ENCODE measurements at regions not wholly inside any gene's neighbourhood (a gene's known extent, or its start where the extent isn't known, plus 50 kb on each side); places are given as distances from the start of the nearest gene placed in this dataset.

DNA sequence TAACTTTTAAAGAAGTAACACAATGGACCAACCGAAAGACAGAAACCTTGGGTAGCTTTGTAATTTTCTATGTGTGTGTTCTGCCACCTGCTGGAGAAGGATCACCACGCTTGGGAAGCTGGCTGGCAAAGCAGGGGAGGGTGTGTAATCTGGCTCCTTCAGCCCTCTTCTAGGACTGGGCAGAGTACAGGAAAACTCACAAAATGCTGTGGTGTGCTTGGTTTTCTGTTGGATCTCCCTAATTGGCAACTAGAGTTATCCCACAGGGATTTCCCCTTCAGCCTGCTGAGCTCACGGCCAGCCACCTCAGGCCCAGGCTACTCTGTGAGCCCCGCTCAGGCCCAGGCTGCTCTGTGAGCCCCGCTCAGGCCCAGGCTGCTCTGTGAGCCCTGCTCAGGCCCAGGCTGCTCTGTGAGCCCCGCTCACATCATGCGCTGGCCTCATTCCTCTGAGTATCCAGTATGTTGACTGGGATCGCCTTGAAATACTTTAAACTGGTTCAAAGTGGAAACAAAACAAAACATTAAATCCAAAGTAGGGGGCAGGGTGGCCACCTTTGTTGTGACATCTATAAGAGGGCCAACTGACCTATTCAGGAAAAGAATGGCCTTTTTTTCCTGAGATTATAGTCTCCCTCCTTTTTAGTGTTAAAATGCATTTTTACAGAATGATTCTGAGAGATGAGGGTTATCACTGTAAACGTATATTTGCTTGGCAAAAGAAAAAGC, 52.0 kb upstream of the RNU6-8 start:
- H3K4me3 ChIP-seq (ENCODE audit: low read depth, low read length) = no peak overlapping the region
- DNase-seq (ENCODE audit: low read depth) = peak; percentile 67
- TF ChIP-seq, protein P1, sequence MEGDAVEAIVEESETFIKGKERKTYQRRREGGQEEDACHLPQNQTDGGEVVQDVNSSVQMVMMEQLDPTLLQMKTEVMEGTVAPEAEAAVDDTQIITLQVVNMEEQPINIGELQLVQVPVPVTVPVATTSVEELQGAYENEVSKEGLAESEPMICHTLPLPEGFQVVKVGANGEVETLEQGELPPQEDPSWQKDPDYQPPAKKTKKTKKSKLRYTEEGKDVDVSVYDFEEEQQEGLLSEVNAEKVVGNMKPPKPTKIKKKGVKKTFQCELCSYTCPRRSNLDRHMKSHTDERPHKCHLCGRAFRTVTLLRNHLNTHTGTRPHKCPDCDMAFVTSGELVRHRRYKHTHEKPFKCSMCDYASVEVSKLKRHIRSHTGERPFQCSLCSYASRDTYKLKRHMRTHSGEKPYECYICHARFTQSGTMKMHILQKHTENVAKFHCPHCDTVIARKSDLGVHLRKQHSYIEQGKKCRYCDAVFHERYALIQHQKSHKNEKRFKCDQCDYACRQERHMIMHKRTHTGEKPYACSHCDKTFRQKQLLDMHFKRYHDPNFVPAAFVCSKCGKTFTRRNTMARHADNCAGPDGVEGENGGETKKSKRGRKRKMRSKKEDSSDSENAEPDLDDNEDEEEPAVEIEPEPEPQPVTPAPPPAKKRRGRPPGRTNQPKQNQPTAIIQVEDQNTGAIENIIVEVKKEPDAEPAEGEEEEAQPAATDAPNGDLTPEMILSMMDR (IDR thresholded peaks at IDR 0.05; ENCODE audit: low read depth, low read length, missing control alignments) = peak; percentile 82
- in situ Hi-C loops (cut with HindIII; ENCODE audit: low sequenced_read_pairs) = no loop called here

DNA sequence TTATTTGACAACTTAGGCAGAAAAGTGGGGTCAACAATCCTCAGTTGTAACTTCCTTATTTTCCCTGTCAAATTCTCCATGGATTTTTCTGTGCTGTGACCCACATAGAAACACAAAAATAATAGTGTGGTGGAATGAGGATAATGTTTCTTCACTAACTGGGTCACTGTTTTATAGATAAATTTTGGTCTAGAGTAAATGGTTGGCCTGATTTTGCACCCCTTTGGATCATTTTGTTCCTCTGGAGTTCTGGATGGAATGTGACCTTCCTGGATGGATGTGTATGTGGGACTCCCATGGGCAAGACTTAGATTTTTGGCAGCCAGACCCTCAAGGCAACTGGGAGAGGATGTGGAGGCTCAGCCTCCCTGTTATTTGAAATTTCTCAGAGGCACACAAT, 52.7 kb upstream of the RNU6-8 start:
- in situ Hi-C loops (cut with HindIII; ENCODE audit: low sequenced_read_pairs) = no loop called here
- TF ChIP-seq, protein P1 (IDR thresholded peaks at IDR 0.05; ENCODE audit: low read depth, low read length, missing control alignments) = no peak
- DNase-seq (ENCODE audit: low read depth) = no peak
- no peak overlapping the region for H3K4me3 ChIP-seq (ENCODE audit: low read depth, low read length)

DNA sequence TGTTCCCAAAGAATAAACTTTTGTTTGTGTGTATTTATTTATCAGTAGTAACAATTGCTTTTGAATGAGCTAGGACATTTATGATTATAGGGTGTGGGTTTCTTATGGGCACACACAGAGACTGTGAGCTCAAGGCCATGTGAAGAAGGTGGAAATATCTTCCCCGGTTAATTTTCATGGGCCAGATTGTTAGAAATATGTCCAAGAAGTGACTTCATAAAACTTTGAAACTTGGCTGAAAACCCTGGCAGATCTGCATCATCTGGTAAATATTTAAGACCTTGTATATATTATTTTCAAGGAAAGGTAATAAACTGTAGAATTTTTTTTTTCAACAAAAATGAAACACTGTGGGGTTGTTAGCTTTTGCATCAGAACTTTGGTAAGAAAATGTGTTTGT, 53.5 kb upstream of the RNU6-8 start:
- no peak overlapping the region for H3K4me3 ChIP-seq (ENCODE audit: low read depth, low read length)
- no peak for DNase-seq (ENCODE audit: low read depth)
- TF ChIP-seq, protein P1 (IDR thresholded peaks at IDR 0.05; ENCODE audit: low read depth, low read length, missing control alignments) = no peak
- in situ Hi-C loops (cut with HindIII; ENCODE audit: low sequenced_read_pairs) = no loop called here

DNA sequence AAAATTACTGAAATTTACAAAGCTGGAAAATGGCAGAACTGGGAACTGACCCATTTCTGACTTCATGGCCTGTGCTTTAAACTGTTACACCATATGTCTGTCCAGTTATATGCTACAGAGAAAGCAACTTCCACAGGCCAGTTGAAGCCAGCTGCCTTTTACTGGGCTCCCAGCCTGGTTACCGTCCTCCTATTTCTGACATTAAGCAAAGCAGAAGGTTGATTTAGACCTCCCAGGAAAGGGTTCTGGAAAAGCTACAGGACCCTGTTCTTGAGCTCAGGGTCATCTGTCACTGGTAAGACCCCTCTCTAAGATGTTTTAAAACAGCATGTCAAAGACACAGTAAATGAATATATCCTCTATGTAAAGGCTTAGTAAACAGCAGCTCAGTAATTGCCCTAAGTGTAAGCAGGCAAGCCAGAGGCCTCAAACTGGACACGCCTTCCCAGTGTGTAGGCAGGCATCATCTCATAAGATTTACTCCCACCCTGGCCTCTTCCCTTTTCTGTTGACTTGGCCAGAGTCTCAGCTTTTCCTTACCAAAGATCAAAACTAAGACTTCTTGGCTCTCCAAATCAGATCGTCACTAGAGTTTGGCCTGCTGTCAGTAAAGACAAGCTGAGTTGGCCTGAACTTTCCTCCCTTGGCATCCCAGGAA, 55.4 kb upstream of the RNU6-8 start:
- in situ Hi-C loops (cut with HindIII; ENCODE audit: low sequenced_read_pairs) = no loop called here
- TF ChIP-seq, protein P1 (IDR thresholded peaks at IDR 0.05; ENCODE audit: low read depth, low read length, missing control alignments) = no peak
- no peak for DNase-seq (ENCODE audit: low read depth)
- H3K4me3 ChIP-seq (ENCODE audit: low read depth, low read length) = no peak overlapping the region

DNA sequence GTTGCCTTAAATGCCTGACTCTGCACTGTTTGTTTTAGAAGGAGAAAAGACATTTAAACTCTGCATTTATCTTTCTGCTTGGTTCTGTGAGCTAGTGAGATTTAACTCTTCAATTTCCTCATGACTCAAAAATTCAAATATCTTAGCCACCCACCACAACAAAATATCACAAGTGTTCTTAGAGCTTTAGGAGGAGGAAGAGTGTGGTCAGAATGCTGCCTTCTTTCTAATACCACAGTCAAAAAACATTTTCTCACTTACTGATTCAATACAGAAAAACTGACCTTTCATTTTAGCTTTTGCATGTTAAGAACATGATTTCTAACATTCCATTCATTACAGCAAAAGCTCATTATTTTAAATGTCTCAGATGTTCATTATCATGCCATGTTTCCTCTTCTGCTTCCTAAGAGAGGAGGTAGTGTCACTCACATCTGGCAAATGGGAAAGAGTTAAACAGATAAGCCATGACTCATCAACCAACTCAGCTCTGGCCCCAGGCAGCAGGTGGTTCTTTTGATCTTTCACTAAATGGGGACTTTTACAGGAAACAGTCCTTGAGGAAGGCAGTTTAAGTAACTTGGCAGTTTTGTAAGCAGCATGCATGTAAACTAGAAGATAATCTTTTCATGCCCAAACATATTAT, 56.4 kb upstream of the RNU6-8 start:
- peak; percentile 22 for DNase-seq (ENCODE audit: low read depth)
- in situ Hi-C loops (cut with HindIII; ENCODE audit: low sequenced_read_pairs) = no loop called here
- TF ChIP-seq, protein P1 (IDR thresholded peaks at IDR 0.05; ENCODE audit: low read depth, low read length, missing control alignments) = no peak
- H3K4me3 ChIP-seq (ENCODE audit: low read depth, low read length) = no peak overlapping the region

DNA sequence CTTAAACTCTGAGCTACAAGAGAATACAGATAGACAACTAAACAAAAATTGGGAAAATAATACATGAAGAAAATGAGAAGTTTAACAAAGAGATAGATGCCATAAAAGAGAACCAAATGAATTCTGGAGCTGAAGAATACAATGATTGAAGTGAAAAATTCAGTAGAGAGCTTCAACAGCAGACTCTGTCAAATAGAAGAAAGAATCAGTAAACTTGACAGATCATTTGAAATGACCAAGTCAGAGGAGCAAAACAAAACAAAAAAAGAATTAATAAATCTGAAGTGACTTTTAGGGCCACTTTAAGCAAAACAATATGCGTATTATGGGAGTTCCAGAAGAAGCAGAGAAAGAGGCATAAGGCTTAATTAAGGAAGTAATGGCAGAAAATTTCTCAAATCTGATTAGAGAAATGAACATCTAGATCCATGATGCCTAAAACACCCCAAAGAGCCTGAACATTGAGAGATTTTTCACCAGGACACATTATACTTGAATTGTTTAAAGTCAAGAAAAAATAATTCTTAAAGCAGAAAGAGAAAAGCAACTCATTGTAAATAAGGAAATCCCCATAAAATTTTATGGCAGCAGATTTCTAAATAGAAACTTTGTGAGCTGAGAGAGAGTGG, 61.0 kb upstream of the RNU6-8 start:
- no peak overlapping the region for H3K4me3 ChIP-seq (ENCODE audit: low read depth, low read length)

More for the DNA sequence above, 61.0 kb upstream of the RNU6-8 start:
- in situ Hi-C loops (cut with HindIII; ENCODE audit: low sequenced_read_pairs) = no loop called here
- DNase-seq (ENCODE audit: low read depth) = no peak
- TF ChIP-seq, protein P1 (IDR thresholded peaks at IDR 0.05; ENCODE audit: low read depth, low read length, missing control alignments) = no peak
